Stimulated activated memory B cell treated with anti-CD40 and anti-IgM and Interleukin-4, amounts not matched to agents 10 μg/mL and 1 μg/mL and 100 μg/mL, for 72 hours (primary cell): ENCODE measurements at regions not wholly inside any gene's neighbourhood (a gene's known extent, or its start where the extent isn't known, plus 50 kb on each side); places are given as distances from the start of the nearest gene placed in this dataset.

Experiments used
- ATAC-seq: fragments of 150-1000 bp; cut with Tn5 transposase; 2 replicates; pipeline ENCODE4 v1.10.0; 2021
- H3K27ac Mint-ChIP-seq: one replicate; pipeline ENCODE4 v1.8.0; 2022; ENCODE audit warnings: mild to moderate bottlenecking, mixed read lengths
- H3K27me3 Mint-ChIP-seq: one replicate; pipeline ENCODE4 v1.8.0; 2022; ENCODE audit warnings: mixed read lengths
- H3K36me3 Mint-ChIP-seq: one replicate; pipeline ENCODE4 v1.8.0; 2022; ENCODE audit warnings: mixed read lengths
- H3K4me1 Mint-ChIP-seq: one replicate; pipeline ENCODE4 v1.8.0; 2022; ENCODE audit warnings: mixed read lengths
- H3K4me3 Mint-ChIP-seq: one replicate; pipeline ENCODE4 v1.8.0; 2022; ENCODE audit warnings: mild to moderate bottlenecking, moderate library complexity, mixed read lengths
- H3K9me3 Mint-ChIP-seq: one replicate; pipeline ENCODE4 v1.8.0; 2022; ENCODE audit warnings: mixed read lengths

GRCh38 chr12:59031313-59031712 is 111.0 kb upstream of the LRIG3 start:
- H3K4me1 Mint-ChIP-seq = no peaks in the 10 kb centered on the region
- no peaks in the 10 kb centered on the region for H3K36me3 Mint-ChIP-seq
- no peak overlapping the region for H3K27ac Mint-ChIP-seq
- H3K4me3 Mint-ChIP-seq = no peak overlapping the region
- ATAC-seq = no peak
- H3K9me3 Mint-ChIP-seq = peaks cover 3% of the 10 kb centered on the region
- no peaks in the 10 kb centered on the region for H3K27me3 Mint-ChIP-seq

GRCh38 chr12:59030415-59030814 is 110.1 kb upstream of the LRIG3 start:
- Mint-ChIP-seq H3K9me3 (peaks cover 3% of the 10 kb centered on the region), H3K27me3 (no peaks in the 10 kb centered on the region), H3K4me3 (no peak overlapping the region), H3K36me3 (no peaks in the 10 kb centered on the region), H3K4me1 (no peaks in the 10 kb centered on the region), H3K27ac (no peak overlapping the region)
- no peak for ATAC-seq

GRCh38 chr12:59027199-59027598 is 106.9 kb upstream of the LRIG3 start:
- no peak overlapping the region for H3K4me3 Mint-ChIP-seq
- no peaks in the 10 kb centered on the region for H3K27me3 Mint-ChIP-seq
- H3K36me3 Mint-ChIP-seq = no peaks in the 10 kb centered on the region
- no peak for ATAC-seq
- no peak overlapping the region for H3K27ac Mint-ChIP-seq
- H3K4me1 Mint-ChIP-seq = no peaks in the 10 kb centered on the region
- H3K9me3 Mint-ChIP-seq = no peaks in the 10 kb centered on the region

- Mint-ChIP-seq H3K27me3 (no peaks in the 10 kb centered on the region), H3K36me3 (no peaks in the 10 kb centered on the region), H3K27ac (no peak overlapping the region), H3K9me3 (no peaks in the 10 kb centered on the region), H3K4me1 (no peaks in the 10 kb centered on the region), H3K4me3 (no peak overlapping the region)
- no peak for ATAC-seq
Measured at GRCh38 chr12:59023861-59024424, 103.6 kb upstream of the LRIG3 start.

- Mint-ChIP-seq H3K9me3 (no peaks in the 10 kb centered on the region), H3K4me3 (no peak overlapping the region), H3K27me3 (no peaks in the 10 kb centered on the region), H3K4me1 (no peaks in the 10 kb centered on the region), H3K27ac (no peak overlapping the region), H3K36me3 (no peaks in the 10 kb centered on the region)
- ATAC-seq = no peak
Measured at GRCh38 chr12:59020073-59020946, 100.0 kb upstream of the LRIG3 start.

- Mint-ChIP-seq H3K4me1 (no peaks in the 10 kb centered on the region), H3K27me3 (no peaks in the 10 kb centered on the region), H3K36me3 (no peaks in the 10 kb centered on the region), H3K9me3 (no peaks in the 10 kb centered on the region), H3K27ac (no peak overlapping the region), H3K4me3 (no peak overlapping the region)
- no peak for ATAC-seq
Measured at GRCh38 chr12:59014885-59015284, 94.6 kb upstream of the LRIG3 start.

- Mint-ChIP-seq H3K27me3 (no peaks in the 10 kb centered on the region), H3K36me3 (no peaks in the 10 kb centered on the region), H3K4me1 (no peaks in the 10 kb centered on the region), H3K9me3 (no peaks in the 10 kb centered on the region), H3K4me3 (no peak overlapping the region), H3K27ac (no peak overlapping the region)
- no peak for ATAC-seq
Measured at GRCh38 chr12:59010941-59011340, 90.6 kb upstream of the LRIG3 start.

GRCh38 chr12:59010118-59010517 is 89.8 kb upstream of the LRIG3 start:
- H3K4me1 Mint-ChIP-seq = no peaks in the 10 kb centered on the region
- no peaks in the 10 kb centered on the region for H3K9me3 Mint-ChIP-seq

GRCh38 chr12:59007620-59008019 is 87.3 kb upstream of the LRIG3 start:
- Mint-ChIP-seq H3K27me3 (no peaks in the 10 kb centered on the region), H3K4me3 (no peak overlapping the region), H3K9me3 (no peaks in the 10 kb centered on the region), H3K27ac (no peak overlapping the region), H3K36me3 (no peaks in the 10 kb centered on the region), H3K4me1 (no peaks in the 10 kb centered on the region)
- no peak for ATAC-seq

More at GRCh38 chr12:59010118-59010517, 89.8 kb upstream of the LRIG3 start:
- Mint-ChIP-seq H3K36me3 (no peaks in the 10 kb centered on the region), H3K4me3 (no peak overlapping the region), H3K27ac (no peak overlapping the region), H3K27me3 (no peaks in the 10 kb centered on the region)
- no peak for ATAC-seq

GRCh38 chr12:59005193-59005955 is 85.1 kb upstream of the LRIG3 start:
- H3K27me3 Mint-ChIP-seq = no peaks in the 10 kb centered on the region
- no peaks in the 10 kb centered on the region for H3K4me1 Mint-ChIP-seq
- H3K9me3 Mint-ChIP-seq = no peaks in the 10 kb centered on the region
- H3K4me3 Mint-ChIP-seq = no peak overlapping the region
- H3K36me3 Mint-ChIP-seq = no peaks in the 10 kb centered on the region
- ATAC-seq = no peak
- no peak overlapping the region for H3K27ac Mint-ChIP-seq

GRCh38 chr12:59004456-59004855 is 84.2 kb upstream of the LRIG3 start:
- Mint-ChIP-seq H3K4me3 (no peak overlapping the region), H3K27ac (no peak overlapping the region), H3K27me3 (no peaks in the 10 kb centered on the region), H3K4me1 (no peaks in the 10 kb centered on the region), H3K36me3 (no peaks in the 10 kb centered on the region), H3K9me3 (no peaks in the 10 kb centered on the region)
- ATAC-seq = no peak

- Mint-ChIP-seq H3K36me3 (no peaks in the 10 kb centered on the region), H3K4me1 (no peaks in the 10 kb centered on the region), H3K27me3 (no peaks in the 10 kb centered on the region), H3K4me3 (no peak overlapping the region), H3K27ac (no peak overlapping the region), H3K9me3 (peaks cover 2% of the 10 kb centered on the region)
- no peak for ATAC-seq
Measured at GRCh38 chr12:58995666-58996363, 75.5 kb upstream of the LRIG3 start.

GRCh38 chr12:58988643-58989344 is 68.5 kb upstream of the LRIG3 start:
- no peak for ATAC-seq
- H3K9me3 Mint-ChIP-seq = peaks cover 12% of the 10 kb centered on the region

GRCh38 chr12:58981961-58982360 is 61.7 kb upstream of the LRIG3 start:
- no peaks in the 10 kb centered on the region for H3K27me3 Mint-ChIP-seq
- H3K9me3 Mint-ChIP-seq = peaks cover 4% of the 10 kb centered on the region
- H3K27ac Mint-ChIP-seq = no peak overlapping the region
- ATAC-seq = no peak
- H3K4me1 Mint-ChIP-seq = no peaks in the 10 kb centered on the region
- no peak overlapping the region for H3K4me3 Mint-ChIP-seq
- no peaks in the 10 kb centered on the region for H3K36me3 Mint-ChIP-seq

More at GRCh38 chr12:58988643-58989344, 68.5 kb upstream of the LRIG3 start:
- H3K27ac Mint-ChIP-seq = no peak overlapping the region
- H3K4me1 Mint-ChIP-seq = no peaks in the 10 kb centered on the region
- H3K27me3 Mint-ChIP-seq = no peaks in the 10 kb centered on the region
- no peak overlapping the region for H3K4me3 Mint-ChIP-seq
- no peaks in the 10 kb centered on the region for H3K36me3 Mint-ChIP-seq

GRCh38 chr12:58980768-58981167 is 60.5 kb upstream of the LRIG3 start:
- Mint-ChIP-seq H3K9me3 (peaks cover 4% of the 10 kb centered on the region), H3K27ac (no peak overlapping the region), H3K27me3 (no peaks in the 10 kb centered on the region), H3K4me1 (no peaks in the 10 kb centered on the region), H3K4me3 (no peak overlapping the region), H3K36me3 (no peaks in the 10 kb centered on the region)
- ATAC-seq = no peak
